ENCODE measurements at regions not wholly inside any gene's neighbourhood (a gene's known extent, or its start where the extent isn't known, plus 50 kb on each side); places are given as distances from the start of the nearest gene placed in this dataset.

DNA sequence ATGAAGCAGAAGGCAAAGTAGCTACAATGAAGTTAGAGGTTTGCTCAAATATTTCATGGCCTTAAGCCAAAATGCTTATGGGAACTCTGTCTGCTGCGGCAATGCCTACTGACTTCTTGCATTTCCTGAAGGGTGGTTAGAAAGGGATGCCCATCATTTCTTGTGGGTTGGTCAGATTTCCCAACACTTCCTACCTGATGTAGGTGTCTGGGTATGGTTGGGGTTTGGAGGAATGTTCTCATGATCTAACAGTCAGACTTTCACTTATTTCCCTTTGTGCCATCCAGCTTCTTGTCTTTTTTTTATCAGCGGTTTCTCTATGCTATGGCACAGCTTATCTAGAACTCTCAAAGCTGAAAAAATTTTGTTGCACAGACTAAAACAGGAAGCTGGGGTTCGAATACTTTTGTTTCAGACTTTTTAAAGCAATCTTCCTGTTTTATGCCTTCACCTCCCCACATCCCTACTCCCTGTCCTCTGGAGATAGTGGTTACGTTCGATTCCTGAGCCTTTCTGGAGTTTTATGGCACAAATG, 307.7 kb downstream of the USP25 start:
- 94% methylated on average over 5 of the region's 5 CpGs for WGBS, 2 experiments
- no peaks in the 10 kb centered on the region for H3K9me3 ChIP-seq (ENCODE audit: control insufficient read depth, low read length)
- no peak overlapping the region for H3K27ac ChIP-seq (ENCODE audit: insufficient read depth, low read depth, low read length, poor library complexity, severe bottlenecking)
- H3K4me1 ChIP-seq (ENCODE audit: control insufficient read depth, insufficient read depth, low read length) = no peaks in the 10 kb centered on the region
- H3K27me3 ChIP-seq (ENCODE audit: control insufficient read depth, insufficient read depth, low read length, poor library complexity, severe bottlenecking) = no peaks in the 10 kb centered on the region
- H3K36me3 ChIP-seq (ENCODE audit: control insufficient read depth, insufficient read depth, low read length) = no peaks in the 10 kb centered on the region
- H3K4me3 ChIP-seq (ENCODE audit: insufficient read depth, low read depth, low read length) = no peak overlapping the region

DNA sequence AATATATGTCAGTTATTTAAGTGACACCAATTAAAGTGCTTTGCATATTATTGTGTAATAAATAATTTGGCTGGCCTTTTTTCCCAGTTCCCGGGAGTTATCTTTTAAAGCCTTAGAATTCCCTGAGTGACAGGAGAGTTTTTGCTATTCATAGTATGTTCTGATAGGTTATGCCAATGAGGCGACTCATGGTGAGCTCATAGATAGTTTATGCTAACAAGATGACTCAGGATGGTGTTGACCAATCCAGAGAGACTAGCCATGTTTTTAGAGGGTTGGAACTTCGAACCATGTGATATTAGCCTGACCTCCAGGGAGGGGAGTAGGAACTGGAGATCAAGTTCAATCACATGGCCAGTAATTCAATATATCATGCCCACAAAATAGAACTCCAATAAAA, 310.8 kb downstream of the USP25 start:
- Histone ChIP-seq H3K9me3 (ENCODE audit: control insufficient read depth, low read length) (no peaks in the 10 kb centered on the region), H3K27me3 (ENCODE audit: control insufficient read depth, insufficient read depth, low read length, poor library complexity, severe bottlenecking) (no peaks in the 10 kb centered on the region), H3K27ac (ENCODE audit: insufficient read depth, low read depth, low read length, poor library complexity, severe bottlenecking) (no peak overlapping the region), H3K4me1 (ENCODE audit: control insufficient read depth, insufficient read depth, low read length) (no peaks in the 10 kb centered on the region), H3K36me3 (ENCODE audit: control insufficient read depth, insufficient read depth, low read length) (no peaks in the 10 kb centered on the region), H3K4me3 (ENCODE audit: insufficient read depth, low read depth, low read length) (no peak overlapping the region)
- 88 to 97% methylated on average over 3 of the region's 3 CpGs for WGBS, 2 experiments

GRCh38 chr21:16044676-16045075, 314.9 kb downstream of the USP25 start:
- H3K9me3 ChIP-seq (ENCODE audit: control insufficient read depth, low read length) = no peaks in the 10 kb centered on the region
- H3K27me3 ChIP-seq (ENCODE audit: control insufficient read depth, insufficient read depth, low read length, poor library complexity, severe bottlenecking) = no peaks in the 10 kb centered on the region

DNA sequence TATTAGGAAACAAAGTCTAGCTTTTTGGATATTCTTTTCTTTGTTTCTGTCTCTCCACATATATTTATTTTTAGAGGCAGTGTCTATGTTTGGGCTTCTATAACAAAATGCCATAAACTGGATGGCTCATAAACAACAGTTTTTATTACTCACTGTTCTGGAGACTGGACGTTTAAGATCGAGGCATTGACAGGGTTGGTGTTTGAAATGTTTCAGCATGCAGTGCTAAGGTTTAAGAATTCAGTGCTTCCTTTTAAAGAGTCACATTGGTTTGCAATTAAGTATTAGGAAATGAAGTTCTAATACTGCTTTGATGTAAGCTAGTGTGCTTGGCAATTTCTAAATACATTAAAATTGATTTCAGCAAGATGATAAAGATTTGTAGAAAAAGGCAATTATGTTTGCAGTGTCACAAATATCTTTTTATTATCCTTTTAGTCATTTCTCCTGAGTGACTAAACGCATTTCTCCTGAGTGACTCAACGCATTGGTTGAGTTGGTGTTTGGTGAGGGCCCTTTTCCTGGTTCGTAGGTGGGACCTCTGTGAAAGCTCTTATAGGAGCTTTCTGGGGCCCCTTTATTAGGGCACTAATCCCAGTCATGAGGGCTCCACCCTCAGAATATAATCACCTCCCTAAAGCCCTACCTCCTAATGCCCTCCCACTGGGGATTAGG, 317.0 kb downstream of the USP25 start:
- Histone ChIP-seq H3K36me3 (ENCODE audit: control insufficient read depth, insufficient read depth, low read length) (no peaks in the 10 kb centered on the region), H3K27ac (ENCODE audit: insufficient read depth, low read depth, low read length, poor library complexity, severe bottlenecking) (no peak overlapping the region), H3K27me3 (ENCODE audit: control insufficient read depth, insufficient read depth, low read length, poor library complexity, severe bottlenecking) (no peaks in the 10 kb centered on the region), H3K9me3 (ENCODE audit: control insufficient read depth, low read length) (no peaks in the 10 kb centered on the region), H3K4me3 (ENCODE audit: insufficient read depth, low read depth, low read length) (no peak overlapping the region), H3K4me1 (ENCODE audit: control insufficient read depth, insufficient read depth, low read length) (no peaks in the 10 kb centered on the region)
- 82 to 94% methylated on average over 5 of the region's 5 CpGs for WGBS, 2 experiments

More at GRCh38 chr21:16044676-16045075, 314.9 kb downstream of the USP25 start:
- Histone ChIP-seq H3K27ac (ENCODE audit: insufficient read depth, low read depth, low read length, poor library complexity, severe bottlenecking) (no peak overlapping the region), H3K4me1 (ENCODE audit: control insufficient read depth, insufficient read depth, low read length) (no peaks in the 10 kb centered on the region), H3K36me3 (ENCODE audit: control insufficient read depth, insufficient read depth, low read length) (no peaks in the 10 kb centered on the region), H3K4me3 (ENCODE audit: insufficient read depth, low read depth, low read length) (no peak overlapping the region)

- H3K36me3 ChIP-seq (ENCODE audit: control insufficient read depth, insufficient read depth, low read length) = no peaks in the 10 kb centered on the region
- H3K27me3 ChIP-seq (ENCODE audit: control insufficient read depth, insufficient read depth, low read length, poor library complexity, severe bottlenecking) = no peaks in the 10 kb centered on the region
- H3K27ac ChIP-seq (ENCODE audit: insufficient read depth, low read depth, low read length, poor library complexity, severe bottlenecking) = no peak overlapping the region
- H3K9me3 ChIP-seq (ENCODE audit: control insufficient read depth, low read length) = no peaks in the 10 kb centered on the region
- no peak overlapping the region for H3K4me3 ChIP-seq (ENCODE audit: insufficient read depth, low read depth, low read length)
- 94 to 95% methylated on average over 2 to 3 of the region's 3 CpGs for WGBS, 2 experiments
- no peaks in the 10 kb centered on the region for H3K4me1 ChIP-seq (ENCODE audit: control insufficient read depth, insufficient read depth, low read length)
Measured at GRCh38 chr21:16047904-16048303, 318.1 kb downstream of the USP25 start.

DNA sequence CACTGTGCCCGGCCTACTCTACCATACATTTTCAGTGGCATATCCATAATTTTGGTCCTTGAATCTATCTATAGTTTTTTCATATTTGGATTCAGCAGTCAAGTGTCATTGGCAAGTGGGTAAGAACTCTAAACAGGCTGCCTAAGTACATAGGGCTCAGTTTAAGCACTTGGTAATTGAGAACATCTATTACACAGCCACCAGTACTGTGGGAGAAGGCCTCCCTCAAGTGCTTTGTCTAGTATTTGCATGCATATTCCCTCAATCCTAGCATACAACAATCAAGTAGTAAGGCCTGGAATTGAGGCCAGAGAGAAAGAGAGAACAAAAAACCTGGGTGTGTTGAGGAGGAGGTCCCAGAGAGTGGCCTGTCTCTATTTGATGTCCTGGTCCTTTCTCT, 325.2 kb downstream of the USP25 start:
- no peaks in the 10 kb centered on the region for H3K36me3 ChIP-seq (ENCODE audit: control insufficient read depth, insufficient read depth, low read length)
- no peaks in the 10 kb centered on the region for H3K4me1 ChIP-seq (ENCODE audit: control insufficient read depth, insufficient read depth, low read length)
- H3K4me3 ChIP-seq (ENCODE audit: insufficient read depth, low read depth, low read length) = no peak overlapping the region
- H3K27me3 ChIP-seq (ENCODE audit: control insufficient read depth, insufficient read depth, low read length, poor library complexity, severe bottlenecking) = no peaks in the 10 kb centered on the region
- H3K27ac ChIP-seq (ENCODE audit: insufficient read depth, low read depth, low read length, poor library complexity, severe bottlenecking) = no peak overlapping the region
- WGBS, 2 experiments = 89 to 100% methylated on average over 1 of the region's 1 CpG
- no peaks in the 10 kb centered on the region for H3K9me3 ChIP-seq (ENCODE audit: control insufficient read depth, low read length)

- Histone ChIP-seq H3K27me3 (ENCODE audit: control insufficient read depth, insufficient read depth, low read length, poor library complexity, severe bottlenecking) (no peaks in the 10 kb centered on the region), H3K36me3 (ENCODE audit: control insufficient read depth, insufficient read depth, low read length) (no peaks in the 10 kb centered on the region)
Measured at GRCh38 chr21:16058896-16059295, 329.1 kb downstream of the USP25 start.

DNA sequence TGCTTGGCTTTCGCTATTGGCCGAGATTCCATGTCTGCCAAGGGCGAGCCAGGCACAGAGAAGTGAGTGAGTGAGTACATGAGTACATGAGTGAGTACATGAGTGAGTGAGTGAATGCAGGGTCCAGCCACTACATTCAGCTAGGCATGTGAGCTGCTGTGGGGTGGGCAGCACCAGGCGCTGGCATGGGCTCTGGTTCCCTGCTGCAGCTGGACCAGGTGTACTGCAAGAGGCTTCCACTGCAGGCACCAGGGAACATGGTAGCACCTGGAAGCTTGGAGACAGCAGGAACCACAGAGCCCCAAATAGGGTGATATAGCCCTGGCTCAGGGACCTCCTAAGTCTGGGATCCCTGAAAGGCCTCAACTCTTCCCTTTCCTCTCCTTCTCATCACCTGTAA, 330.2 kb downstream of the USP25 start:
- Histone ChIP-seq H3K4me3 (ENCODE audit: insufficient read depth, low read depth, low read length) (no peak overlapping the region), H3K4me1 (ENCODE audit: control insufficient read depth, insufficient read depth, low read length) (no peaks in the 10 kb centered on the region), H3K36me3 (ENCODE audit: control insufficient read depth, insufficient read depth, low read length) (no peaks in the 10 kb centered on the region), H3K9me3 (ENCODE audit: control insufficient read depth, low read length) (no peaks in the 10 kb centered on the region), H3K27ac (ENCODE audit: insufficient read depth, low read depth, low read length, poor library complexity, severe bottlenecking) (no peak overlapping the region), H3K27me3 (ENCODE audit: control insufficient read depth, insufficient read depth, low read length, poor library complexity, severe bottlenecking) (no peaks in the 10 kb centered on the region)
- 95 to 96% methylated on average over 4 of the region's 4 CpGs for WGBS, 2 experiments

More at GRCh38 chr21:16058896-16059295, 329.1 kb downstream of the USP25 start:
- no peaks in the 10 kb centered on the region for H3K9me3 ChIP-seq (ENCODE audit: control insufficient read depth, low read length)
- H3K4me3 ChIP-seq (ENCODE audit: insufficient read depth, low read depth, low read length) = no peak overlapping the region
- H3K27ac ChIP-seq (ENCODE audit: insufficient read depth, low read depth, low read length, poor library complexity, severe bottlenecking) = no peak overlapping the region
- H3K4me1 ChIP-seq (ENCODE audit: control insufficient read depth, insufficient read depth, low read length) = no peaks in the 10 kb centered on the region

GRCh38 chr21:16061194-16061593, 331.4 kb downstream of the USP25 start:
- Histone ChIP-seq H3K4me1 (ENCODE audit: control insufficient read depth, insufficient read depth, low read length) (no peaks in the 10 kb centered on the region), H3K36me3 (ENCODE audit: control insufficient read depth, insufficient read depth, low read length) (no peaks in the 10 kb centered on the region), H3K4me3 (ENCODE audit: insufficient read depth, low read depth, low read length) (no peak overlapping the region)

DNA sequence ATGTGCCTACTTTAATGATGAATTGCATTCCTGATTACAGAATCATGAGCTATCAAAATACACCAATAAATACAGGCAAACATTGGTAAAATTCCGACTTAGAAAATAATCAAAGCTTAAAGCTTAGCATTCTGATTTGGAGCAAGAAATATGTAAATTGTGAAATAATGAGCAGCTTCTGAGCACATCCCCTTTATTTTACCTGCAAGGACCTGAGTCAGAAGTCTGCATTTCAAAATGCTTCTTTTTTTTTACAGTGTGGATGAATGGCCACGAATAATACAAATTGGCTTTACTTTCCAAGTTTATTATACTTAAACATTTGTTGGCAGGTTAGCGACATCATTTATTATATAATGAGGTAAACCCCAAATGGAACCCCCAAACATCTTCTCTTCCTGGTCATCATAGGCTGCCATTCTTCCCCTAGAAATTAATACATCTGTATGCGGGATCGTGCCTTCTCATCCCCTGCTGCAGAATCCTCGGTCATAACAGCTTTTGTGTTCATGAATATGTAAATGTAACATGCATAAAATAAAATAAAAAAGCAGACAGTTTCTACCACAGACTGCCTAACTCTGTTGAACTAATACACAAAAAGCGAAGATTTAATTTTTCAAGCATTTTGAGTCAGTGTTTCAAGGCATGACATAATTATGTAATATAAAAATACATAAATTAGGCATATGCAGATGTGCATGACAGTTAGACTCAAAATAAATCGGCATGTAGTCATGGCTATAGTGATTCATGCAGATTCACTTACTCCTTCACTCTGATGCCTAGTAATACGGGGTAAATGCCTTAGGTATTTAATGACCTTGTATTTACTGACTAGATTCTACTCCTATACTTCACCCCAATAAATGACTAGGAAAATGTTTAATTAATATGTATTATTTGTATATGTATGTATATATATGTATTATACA, 339.7 kb downstream of the USP25 start:
- no peaks in the 10 kb centered on the region for H3K36me3 ChIP-seq (ENCODE audit: control insufficient read depth, insufficient read depth, low read length)
- no peaks in the 10 kb centered on the region for H3K27me3 ChIP-seq (ENCODE audit: control insufficient read depth, insufficient read depth, low read length, poor library complexity, severe bottlenecking)
- no peaks in the 10 kb centered on the region for H3K9me3 ChIP-seq (ENCODE audit: control insufficient read depth, low read length)
- 95 to 100% methylated on average over 6 to 8 of the region's 9 CpGs for WGBS, 2 experiments
- H3K4me1 ChIP-seq (ENCODE audit: control insufficient read depth, insufficient read depth, low read length) = peaks cover 6% of the 10 kb centered on the region
- H3K27ac ChIP-seq (ENCODE audit: insufficient read depth, low read depth, low read length, poor library complexity, severe bottlenecking) = no peak overlapping the region
- no peak overlapping the region for H3K4me3 ChIP-seq (ENCODE audit: insufficient read depth, low read depth, low read length)

More at GRCh38 chr21:16061194-16061593, 331.4 kb downstream of the USP25 start:
- no peaks in the 10 kb centered on the region for H3K9me3 ChIP-seq (ENCODE audit: control insufficient read depth, low read length)
- no peak overlapping the region for H3K27ac ChIP-seq (ENCODE audit: insufficient read depth, low read depth, low read length, poor library complexity, severe bottlenecking)
- 95% methylated on average over 8 to 9 of the region's 9 CpGs for WGBS, 2 experiments
- H3K27me3 ChIP-seq (ENCODE audit: control insufficient read depth, insufficient read depth, low read length, poor library complexity, severe bottlenecking) = no peaks in the 10 kb centered on the region

All from ectodermal cell (in vitro differentiated cells).